ENCODE measurements at regions not wholly inside any gene's neighbourhood (a gene's known extent, or its start where the extent isn't known, plus 50 kb on each side); places are given as distances from the start of the nearest gene placed in this dataset.
A peak's percentile ranks its signal among the peaks of the same experiment; 100 is the strongest.
"Not testable (repeated sequence)": the region's sequence is repeated elsewhere in the genome, so short reads cannot be mapped to it uniquely, and the experiment has no call there.

- DNase-seq (ENCODE audit: low read depth in 2 of 2) = no peak
Observed at GRCh38 chr3:177249203-177249602, 51.9 kb upstream of the TBL1XR1 start.

GRCh38 chr3:177250151-177250550 is 52.9 kb upstream of the TBL1XR1 start:
- DNase-seq (ENCODE audit: low read depth in 2 of 2) = no peak

GRCh38 chr3:177251755-177252154 is 54.5 kb upstream of the TBL1XR1 start:
- DNase-seq (ENCODE audit: low read depth in 2 of 2) = no peak

GRCh38 chr3:177257006-177257405 is 59.7 kb upstream of the TBL1XR1 start:
- DNase-seq (ENCODE audit: low read depth in 2 of 2) = no peak

- no peak for DNase-seq (ENCODE audit: low read depth in 2 of 2)
Observed at GRCh38 chr3:177257625-177258024, 60.3 kb upstream of the TBL1XR1 start.

GRCh38 chr3:177262396-177262795 is 65.1 kb upstream of the TBL1XR1 start:
- no peak for DNase-seq (ENCODE audit: low read depth in 2 of 2)

- no peak for DNase-seq (ENCODE audit: low read depth in 2 of 2)
Observed at GRCh38 chr3:177263615-177264368, 66.5 kb upstream of the TBL1XR1 start.

- DNase-seq (ENCODE audit: low read depth in 2 of 2) = not testable (repeated sequence)
Observed at GRCh38 chr3:177271811-177272501, 74.7 kb upstream of the TBL1XR1 start.

GRCh38 chr3:177278016-177278415 is 80.7 kb upstream of the TBL1XR1 start:
- DNase-seq (ENCODE audit: low read depth in 2 of 2) = no peak

GRCh38 chr3:177279118-177279815 is 82.0 kb upstream of the TBL1XR1 start:
- DNase-seq (ENCODE audit: low read depth in 2 of 2) = no peak

- no peak for DNase-seq (ENCODE audit: low read depth in 2 of 2)
Observed at GRCh38 chr3:177281292-177282118, 84.2 kb upstream of the TBL1XR1 start.

- DNase-seq (ENCODE audit: low read depth in 2 of 2) = no peak
Observed at GRCh38 chr3:177282119-177282655, 84.9 kb upstream of the TBL1XR1 start.

GRCh38 chr3:177283983-177284382 is 86.7 kb upstream of the TBL1XR1 start:
- no peak for DNase-seq (ENCODE audit: low read depth in 2 of 2)

GRCh38 chr3:177284383-177284881 is 87.2 kb upstream of the TBL1XR1 start:
- peak; percentile 9 to 20 for DNase-seq (ENCODE audit: low read depth in 2 of 2)

- no peak for DNase-seq (ENCODE audit: low read depth in 2 of 2)
Observed at GRCh38 chr3:177286034-177286433, 88.8 kb upstream of the TBL1XR1 start.

GRCh38 chr3:177287231-177287630 is 89.9 kb upstream of the TBL1XR1 start:
- no peak for DNase-seq (ENCODE audit: low read depth in 2 of 2)

- no peak for DNase-seq (ENCODE audit: low read depth in 2 of 2)
Observed at GRCh38 chr3:177290633-177291032, 93.4 kb upstream of the TBL1XR1 start.

GRCh38 chr3:177294221-177294620 is 96.9 kb upstream of the TBL1XR1 start:
- no peak for DNase-seq (ENCODE audit: low read depth in 2 of 2)

- no peak for DNase-seq (ENCODE audit: low read depth in 2 of 2)
Observed at GRCh38 chr3:177295116-177295515, 97.8 kb upstream of the TBL1XR1 start.

- no peak for DNase-seq (ENCODE audit: low read depth in 2 of 2)
Observed at GRCh38 chr3:177299250-177299649, 102.0 kb upstream of the TBL1XR1 start.
